GM12891 (cell line): ENCODE measurements at regions not wholly inside any gene's neighbourhood (a gene's known extent, or its start where the extent isn't known, plus 50 kb on each side); places are given as distances from the start of the nearest gene placed in this dataset.

Source experiments
- POLR2A ChIP-seq: IDR thresholded peaks from 2 replicates; pipeline ENCODE4 v1.6.1; 2011; ENCODE audit warnings: low read depth, low read length, control low read depth
- POU2F2 ChIP-seq: IDR thresholded peaks from 2 replicates; pipeline ENCODE4 v1.6.1; 2011; ENCODE audit warnings: low read depth, mild to moderate bottlenecking, control low read depth, low read length, moderate library complexity
- TAF1 ChIP-seq: IDR thresholded peaks from 2 replicates; pipeline ENCODE4 v1.6.1; 2011; ENCODE audit warnings: low read depth, low read length, control low read depth

DNA sequence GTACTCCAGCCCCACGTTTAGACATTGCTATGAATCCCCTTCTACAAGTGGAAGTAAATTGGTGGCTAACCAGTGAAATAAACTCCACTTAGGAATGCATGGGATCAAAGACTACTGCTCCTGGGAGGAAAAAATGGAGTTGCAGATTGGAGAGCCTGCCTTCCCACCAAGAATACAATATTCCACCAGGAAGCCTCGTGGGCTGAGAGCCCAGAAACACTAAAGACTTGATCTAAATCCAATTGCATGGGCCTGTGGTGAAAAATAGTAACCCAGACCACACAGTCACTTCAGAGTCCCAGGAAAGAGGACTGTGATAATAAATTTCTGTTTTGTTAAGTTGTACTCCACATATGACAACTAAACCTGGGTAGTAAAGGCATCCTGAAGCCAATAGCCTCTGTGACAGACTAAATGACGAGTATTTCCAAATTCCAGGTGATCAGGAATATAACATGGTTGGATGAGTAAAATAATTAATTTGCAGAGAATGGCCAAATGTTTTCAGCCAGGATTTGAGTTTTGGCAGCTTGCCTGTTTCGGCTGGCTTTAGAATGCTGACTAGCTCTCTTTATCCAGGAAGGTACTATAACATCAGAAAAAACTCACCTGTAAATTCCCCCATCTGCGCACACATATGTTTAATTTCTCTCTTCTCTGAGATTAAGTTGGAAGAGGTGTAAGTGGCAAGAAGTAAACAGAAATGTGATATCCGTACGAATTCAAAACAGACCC is 480.3 kb downstream of the LIG4 start:
- TF ChIP-seq POLR2A (no peak), TAF1 (no peak), POU2F2 (no peak)
